ENCODE measurements at regions not wholly inside any gene's neighbourhood (a gene's known extent, or its start where the extent isn't known, plus 50 kb on each side); places are given as distances from the start of the nearest gene placed in this dataset.
"Not testable (repeated sequence)": the region's sequence is repeated elsewhere in the genome, so short reads cannot be mapped to it uniquely, and the experiment has no call there.

- intact Hi-C loops (cut with DNase I), result no loop called here
- no peak for DNase-seq
These were observed 175.8 kb downstream of the ATP23 start for GRCh38 chr12:58117201-58117600.

GRCh38 chr12:58117667-58118066 is 176.3 kb downstream of the ATP23 start:
- intact Hi-C loops (cut with DNase I), result no loop called here
- no peak for DNase-seq

GRCh38 chr12:58125761-58126160 is 184.4 kb downstream of the ATP23 start:
- intact Hi-C loops (cut with DNase I); DNase-seq: not testable (repeated sequence)

GRCh38 chr12:58131986-58132755 is 190.8 kb downstream of the ATP23 start:
- intact Hi-C loops (cut with DNase I), result no loop called here
- DNase-seq, result no peak

GRCh38 chr12:58138424-58138823 is 197.1 kb downstream of the ATP23 start:
- intact Hi-C loops (cut with DNase I), result no loop called here
- no peak for DNase-seq

- DNase-seq, result no peak
- intact Hi-C loops (cut with DNase I), result no loop called here
These were observed 198.5 kb downstream of the ATP23 start for GRCh38 chr12:58139894-58140293.

GRCh38 chr12:58140395-58140794 is 199.0 kb downstream of the ATP23 start:
- DNase-seq, result no peak
- intact Hi-C loops (cut with DNase I), result no loop called here

- intact Hi-C loops (cut with DNase I), result no loop called here
- no peak for DNase-seq
These were observed 201.6 kb downstream of the ATP23 start for GRCh38 chr12:58142991-58143390.

- DNase-seq, result no peak
- intact Hi-C loops (cut with DNase I), result no loop called here
These were observed 202.2 kb downstream of the ATP23 start for GRCh38 chr12:58143498-58143995.

- peak in 2 of 42 donors; percentile 7 to 42 for DNase-seq
- intact Hi-C loops (cut with DNase I), result no loop called here
These were observed 207.0 kb downstream of the ATP23 start for GRCh38 chr12:58148405-58148804.

GRCh38 chr12:58148976-58149375 is 207.6 kb downstream of the ATP23 start:
- DNase-seq, result no peak
- intact Hi-C loops (cut with DNase I), result no loop called here

GRCh38 chr12:58154359-58154758 is 213.0 kb downstream of the ATP23 start:
- no peak for DNase-seq
- intact Hi-C loops (cut with DNase I), result no loop called here

- intact Hi-C loops (cut with DNase I), result no loop called here
- DNase-seq, result no peak
These were observed 215.3 kb downstream of the ATP23 start for GRCh38 chr12:58156697-58157096.

GRCh38 chr12:58159941-58160340 is 218.6 kb downstream of the ATP23 start:
- DNase-seq, result no peak
- intact Hi-C loops (cut with DNase I), result no loop called here

GRCh38 chr12:58161773-58162172 is 220.4 kb downstream of the ATP23 start:
- intact Hi-C loops (cut with DNase I), result no loop called here
- no peak for DNase-seq

- DNase-seq, result no peak
- intact Hi-C loops (cut with DNase I), result no loop called here
These were observed 221.7 kb downstream of the ATP23 start for GRCh38 chr12:58163021-58163420.

- intact Hi-C loops (cut with DNase I), result no loop called here
- no peak for DNase-seq
These were observed 225.3 kb downstream of the ATP23 start for GRCh38 chr12:58166643-58167042.

- DNase-seq, result no peak
- intact Hi-C loops (cut with DNase I), result no loop called here
These were observed 226.3 kb downstream of the ATP23 start for GRCh38 chr12:58167622-58168021.

- intact Hi-C loops (cut with DNase I), result no loop called here
- DNase-seq, result peak in 8 of 42 donors; percentile 7 to 54 (median 14)
These were observed 228.5 kb downstream of the ATP23 start for GRCh38 chr12:58169826-58170225.

- intact Hi-C loops (cut with DNase I), result no loop called here
- DNase-seq, result no peak
These were observed 230.5 kb downstream of the ATP23 start for GRCh38 chr12:58171914-58172313.

- intact Hi-C loops (cut with DNase I), result no loop called here
These were observed 231.2 kb downstream of the ATP23 start for GRCh38 chr12:58172433-58173073.

More at GRCh38 chr12:58172433-58173073, 231.2 kb downstream of the ATP23 start:
- no peak for DNase-seq
